HG03457 (cell line): ENCODE measurements at regions not wholly inside any gene's neighbourhood (a gene's known extent, or its start where the extent isn't known, plus 50 kb on each side); places are given as distances from the start of the nearest gene placed in this dataset.
"Not testable (repeated sequence)": the region's sequence is repeated elsewhere in the genome, so short reads cannot be mapped to it uniquely, and the experiment has no call there.

ENCODE experiments used
- ATAC-seq: cut with Tn5 transposase; IDR thresholded peaks from one replicate; pipeline ENCODE4 v1.9.1; 2021; ENCODE audit warnings: moderate number of reproducible peaks; ENCODE audit not compliant: unreplicated experiment

- ATAC-seq, result no peak
These were observed 96.4 kb upstream of the IGSF10 start for GRCh38 chr3:151557068-151557840.

- no peak for ATAC-seq
These were observed 95.7 kb upstream of the IGSF10 start for GRCh38 chr3:151556596-151556995.

GRCh38 chr3:151555523-151555922 lies 94.7 kb upstream of the IGSF10 start:
- ATAC-seq, result no peak

GRCh38 chr3:151553888-151554287 lies 93.0 kb upstream of the IGSF10 start:
- no peak for ATAC-seq

- no peak for ATAC-seq
These were observed 91.7 kb upstream of the IGSF10 start for GRCh38 chr3:151552589-151552988.

- no peak for ATAC-seq
These were observed 89.8 kb upstream of the IGSF10 start for GRCh38 chr3:151550642-151551041.

- ATAC-seq, result no peak
These were observed 89.3 kb upstream of the IGSF10 start for GRCh38 chr3:151550025-151550618.

GRCh38 chr3:151548195-151548594 lies 87.3 kb upstream of the IGSF10 start:
- no peak for ATAC-seq

- no peak for ATAC-seq
These were observed 83.3 kb upstream of the IGSF10 start for GRCh38 chr3:151544164-151544548.

- no peak for ATAC-seq
These were observed 80.3 kb upstream of the IGSF10 start for GRCh38 chr3:151541178-151541577.

GRCh38 chr3:151539599-151539998 lies 78.7 kb upstream of the IGSF10 start:
- ATAC-seq, result no peak

- no peak for ATAC-seq
These were observed 77.9 kb upstream of the IGSF10 start for GRCh38 chr3:151538456-151539393.

- ATAC-seq, result no peak
These were observed 76.9 kb upstream of the IGSF10 start for GRCh38 chr3:151537726-151538125.

- no peak for ATAC-seq
These were observed 65.9 kb upstream of the IGSF10 start for GRCh38 chr3:151526757-151527156.

- ATAC-seq, result no peak
These were observed 59.2 kb upstream of the IGSF10 start for GRCh38 chr3:151520105-151520504.

GRCh38 chr3:151511433-151511832 lies 50.6 kb upstream of the IGSF10 start:
- not testable (repeated sequence) for ATAC-seq
